CD14-positive monocyte (primary cell): ENCODE measurements at regions not wholly inside any gene's neighbourhood (a gene's known extent, or its start where the extent isn't known, plus 50 kb on each side); places are given as distances from the start of the nearest gene placed in this dataset.

Experiments used
- DNase-seq, 3 donors: peaks; one replicate each; pipeline ENCODE4 v3.0.0-alpha.2; 2011 to 2022
- H2AFZ ChIP-seq: 2 replicates; pipeline ENCODE4 v1.6.0; 2012; ENCODE audit warnings: mild to moderate bottlenecking, low read depth, low read length, inconsistent platforms; ENCODE audit not compliant: insufficient read depth, poor library complexity, severe bottlenecking
- H3K27ac ChIP-seq, 2 donors: 1 replicate in 1 of 2; 2 replicates in 1 of 2; pipeline ENCODE4 v1.5.1; 2012 to 2013; ENCODE audit warnings: low read length in 2 of 2, control low read depth in 1 of 2, inconsistent platforms in 1 of 2, low read depth in 1 of 2, mild to moderate bottlenecking in 1 of 2
- H3K27me3 ChIP-seq, 2 donors: one replicate each; pipeline versions ENCODE4 v1.6.0 to v1.6.1; 2011 to 2013; ENCODE audit warnings: low read length in 2 of 2; ENCODE audit not compliant: control insufficient read depth in 2 of 2, insufficient read depth in 2 of 2
- H3K36me3 ChIP-seq, 2 donors: replicated peaks in 1 of 2; 1 replicate in 1 of 2; 2 replicates in 1 of 2; pipeline versions ENCODE4 v1.5.1 to v1.6.1; 2012 to 2013; ENCODE audit warnings: low read length in 2 of 2, control low read depth in 1 of 2, inconsistent platforms in 1 of 2, mild to moderate bottlenecking in 1 of 2; ENCODE audit not compliant: insufficient read depth in 2 of 2, control insufficient read depth in 1 of 2
- H3K4me1 ChIP-seq, 2 donors: 1 replicate in 1 of 2; 2 replicates in 1 of 2; pipeline versions ENCODE4 v1.5.1 to v1.6.1; 2012 to 2013; ENCODE audit warnings: low read length in 2 of 2, control low read depth in 1 of 2, inconsistent platforms in 1 of 2, mild to moderate bottlenecking in 1 of 2, moderate library complexity in 1 of 2; ENCODE audit not compliant: insufficient read depth in 2 of 2, control insufficient read depth in 1 of 2
- H3K4me2 ChIP-seq: replicated peaks from 2 replicates; pipeline ENCODE3; 2012; ENCODE audit warnings: low read length, moderate library complexity, mild to moderate bottlenecking; ENCODE audit not compliant: poor library complexity, severe bottlenecking; ENCODE audit errors: extremely low read depth
- H3K4me3 ChIP-seq, 3 experiments: fragments of 200-600 bp in 1 of 3; sonication (generic) in 1 of 3; replicated peaks in 1 of 3; 1 replicate in 2 of 3; 2 replicates in 1 of 3; pipeline ENCODE4 v1.5.1; 2011 to 2013; ENCODE audit warnings: low read length in 3 of 3, mild to moderate bottlenecking in 3 of 3, control low read depth in 2 of 3, low read depth in 2 of 3, inconsistent platforms in 1 of 3, moderate library complexity in 1 of 3
- H3K79me2 ChIP-seq: 2 replicates; pipeline ENCODE4 v1.6.0; 2012; ENCODE audit warnings: mild to moderate bottlenecking, control low read depth, inconsistent platforms, low read length, moderate library complexity; ENCODE audit not compliant: insufficient read depth
- H3K9ac ChIP-seq: 2 replicates; pipeline ENCODE4 v1.6.0; 2017; ENCODE audit warnings: low read length, mild to moderate bottlenecking; ENCODE audit not compliant: insufficient read depth, poor library complexity, severe bottlenecking
- H3K9me3 ChIP-seq, 2 donors: replicated peaks in 1 of 2; 1 replicate in 1 of 2; 2 replicates in 1 of 2; pipeline versions ENCODE4 v1.5.1 to v1.6.1; 2012 to 2013; ENCODE audit warnings: low read length in 2 of 2, control low read depth in 1 of 2; ENCODE audit not compliant: control insufficient read depth in 1 of 2, insufficient read depth in 1 of 2
- H4K20me1 ChIP-seq: 2 replicates; pipeline ENCODE4 v1.6.0; 2012; ENCODE audit warnings: mild to moderate bottlenecking, low read length, control low read depth, moderate library complexity; ENCODE audit not compliant: insufficient read depth
- H3K27ac Mint-ChIP-seq, 7 donors: one replicate each; pipeline ENCODE4 v1.8.0; 2020; ENCODE audit warnings: mild to moderate bottlenecking in 7 of 7, mixed read lengths in 7 of 7, moderate library complexity in 6 of 7, inconsistent platforms in 2 of 7
- H3K27me3 Mint-ChIP-seq, 3 donors: one replicate each; pipeline ENCODE4 v1.8.0; 2021 to 2022; ENCODE audit warnings: low read depth in 3 of 3, mild to moderate bottlenecking in 3 of 3, mixed read lengths in 3 of 3, moderate library complexity in 3 of 3, inconsistent platforms in 1 of 3
- H3K36me3 Mint-ChIP-seq, 2 donors: one replicate each; pipeline ENCODE4 v1.8.0; 2020; ENCODE audit warnings: mixed read lengths in 2 of 2, inconsistent platforms in 1 of 2, mild to moderate bottlenecking in 1 of 2
- H3K4me1 Mint-ChIP-seq: one replicate; pipeline ENCODE4 v1.8.0; 2020; ENCODE audit warnings: mild to moderate bottlenecking, mixed read lengths
- H3K4me3 Mint-ChIP-seq, 2 donors: one replicate each; pipeline ENCODE4 v1.8.0; 2020; ENCODE audit warnings: mild to moderate bottlenecking in 2 of 2, mixed read lengths in 2 of 2, moderate library complexity in 1 of 2
- H3K9me3 Mint-ChIP-seq, 7 donors: one replicate each; pipeline ENCODE4 v1.8.0; 2020 to 2022; ENCODE audit warnings: mixed read lengths in 7 of 7, mild to moderate bottlenecking in 6 of 7, moderate library complexity in 6 of 7, inconsistent platforms in 2 of 7
- CTCF ChIP-seq: fragments of 200-600 bp; IDR thresholded peaks from one replicate; pipeline ENCODE4 v1.8.0; 2022; ENCODE audit warnings: antibody characterized with exemption, mild to moderate bottlenecking
- WGBS: methylation state at CpG from one replicate; pipeline ENCODE4 v1.1.5; 2013; ENCODE audit warnings: missing lambda C conversion rate; ENCODE audit not compliant: insufficient coverage; 5-methylcytosine and 5-hydroxymethylcytosine counted together
- intact Hi-C, 2 donors: fragments of 100-400 bp; cut with micrococcal nuclease; formaldehyde crosslinking; loops; one replicate each; pipeline versions ENCODE4 v1.15.0 to v1.15.1; 2023

- Histone ChIP-seq H3K4me2 (no peak overlapping the region), H4K20me1 (no peaks in the 10 kb centered on the region), H3K9ac (no peak overlapping the region), H2AFZ (no peak overlapping the region), H3K36me3 (no peaks in the 10 kb centered on the region), H3K9me3 (no peaks in the 10 kb centered on the region), H3K27me3 (no peaks in the 10 kb centered on the region), H3K79me2 (no peaks in the 10 kb centered on the region), H3K4me3 (no peak overlapping the region), H3K27ac (no peak overlapping the region), H3K4me1 (no peaks in the 10 kb centered on the region)
- Mint-ChIP-seq H3K36me3 (no peaks in the 10 kb centered on the region), H3K27me3 (peaks cover 0 to 2% (median 0%) of the 10 kb centered on the region in 3 donors), H3K4me3 (no peak overlapping the region), H3K4me1 (no peaks in the 10 kb centered on the region), H3K27ac (no peak overlapping the region), H3K9me3 (peaks cover 0 to 2% (median 1%) of the 10 kb centered on the region in 7 donors)
- intact Hi-C loops: no loop called here
- no peak for DNase-seq
- 100% methylated on average over 1 of the region's 6 CpGs for WGBS
- no peak for TF ChIP-seq CTCF
Observed at GRCh38 chr14:27245947-27246346, 648.1 kb upstream of the NOVA1 start.

GRCh38 chr14:27253966-27254365 lies 656.1 kb upstream of the NOVA1 start:
- Histone ChIP-seq H3K79me2 (no peaks in the 10 kb centered on the region), H3K4me2 (no peak overlapping the region), H2AFZ (no peak overlapping the region), H3K4me1 (no peaks in the 10 kb centered on the region), H3K36me3 (no peaks in the 10 kb centered on the region), H3K27me3 (no peaks in the 10 kb centered on the region), H3K4me3 (no peak overlapping the region), H4K20me1 (no peaks in the 10 kb centered on the region), H3K27ac (no peak overlapping the region), H3K9me3 (no peaks in the 10 kb centered on the region), H3K9ac (no peak overlapping the region)
- no peak for DNase-seq
- no peak for TF ChIP-seq CTCF
- H3K27ac Mint-ChIP-seq: no peak overlapping the region
- intact Hi-C loops: no loop called here
- H3K27me3 Mint-ChIP-seq: no peaks in the 10 kb centered on the region
- no peak overlapping the region for H3K4me3 Mint-ChIP-seq
- H3K36me3 Mint-ChIP-seq: no peaks in the 10 kb centered on the region
- WGBS: no CpG with 5 or more reads among the region's 4 CpGs
- H3K9me3 Mint-ChIP-seq: peaks cover 0 to 2% (median 0%) of the 10 kb centered on the region in 7 donors
- no peaks in the 10 kb centered on the region for H3K4me1 Mint-ChIP-seq
